ENCODE measurements at regions not wholly inside any gene's neighbourhood (a gene's known extent, or its start where the extent isn't known, plus 50 kb on each side); places are given as distances from the start of the nearest gene placed in this dataset.
A peak's percentile ranks its signal among the peaks of the same experiment; 100 is the strongest.
"Not testable (repeated sequence)": the region's sequence is repeated elsewhere in the genome, so short reads cannot be mapped to it uniquely, and the experiment has no call there.

GRCh38 chr6:130644175-130644574, 183.0 kb upstream of the SMLR1 start:
- Histone ChIP-seq H3K9me3 (ENCODE audit: low read depth) (no peaks in the 10 kb centered on the region), H3K4me2 (no peak overlapping the region), H2AFZ (no peak overlapping the region), H3K79me2 (no peaks in the 10 kb centered on the region), H3K27me3 (no peaks in the 10 kb centered on the region), H3K27ac (no peak overlapping the region), H3K4me3 (no peak overlapping the region), H3K36me3 (replicated peaks; ENCODE audit: insufficient read depth, low read depth) (no peaks in the 10 kb centered on the region), H4K20me1 (ENCODE audit: insufficient read depth, poor library complexity, severe bottlenecking) (no peaks in the 10 kb centered on the region), H3K9me2 (replicated peaks; ENCODE audit: insufficient read depth) (no peaks in the 10 kb centered on the region), H3K4me1 (ENCODE audit: insufficient read depth) (no peaks in the 10 kb centered on the region)
- WGBS (ENCODE audit: low lambda C conversion rate, missing lambda C conversion rate), result 94% methylated on average over 2 of the region's 2 CpGs
- DNase-seq (ENCODE audit: low spot score), result no peak
- TF ChIP-seq EZH2 (IDR thresholded peaks at IDR 0.05; ENCODE audit: borderline replicate concordance), result no peak
- TF ChIP-seq CTCF (IDR thresholded peaks at IDR 0.05; ENCODE audit: poor library complexity), result no peak
- no peak for TF ChIP-seq EZH2phosphoT487 (IDR thresholded peaks at IDR 0.05; ENCODE audit: low read depth, severe bottlenecking, unreplicated experiment)

- not testable (repeated sequence) for DNase-seq (ENCODE audit: low spot score); H3K9me3 ChIP-seq (ENCODE audit: low read depth); H3K9me2 ChIP-seq (replicated peaks; ENCODE audit: insufficient read depth); H3K27me3 ChIP-seq; H3K27ac ChIP-seq; H2AFZ ChIP-seq; H3K36me3 ChIP-seq (replicated peaks; ENCODE audit: insufficient read depth, low read depth); H3K4me2 ChIP-seq; H3K4me1 ChIP-seq (ENCODE audit: insufficient read depth); H3K79me2 ChIP-seq; H4K20me1 ChIP-seq (ENCODE audit: insufficient read depth, poor library complexity, severe bottlenecking); H3K4me3 ChIP-seq
- WGBS (ENCODE audit: low lambda C conversion rate, missing lambda C conversion rate), result 90% methylated on average over 3 of the region's 3 CpGs
Observed at GRCh38 chr6:130644769-130645168, 182.4 kb upstream of the SMLR1 start.

GRCh38 chr6:130647246-130647645, 180.0 kb upstream of the SMLR1 start:
- Histone ChIP-seq H3K4me2 (no peak overlapping the region), H3K27me3 (no peaks in the 10 kb centered on the region), H3K9me3 (ENCODE audit: low read depth) (no peaks in the 10 kb centered on the region), H4K20me1 (ENCODE audit: insufficient read depth, poor library complexity, severe bottlenecking) (no peaks in the 10 kb centered on the region), H3K9me2 (replicated peaks; ENCODE audit: insufficient read depth) (no peaks in the 10 kb centered on the region), H2AFZ (peak overlapping the region; percentile 18), H3K27ac (no peak overlapping the region), H3K36me3 (replicated peaks; ENCODE audit: insufficient read depth, low read depth) (no peaks in the 10 kb centered on the region), H3K4me3 (no peak overlapping the region), H3K4me1 (ENCODE audit: insufficient read depth) (no peaks in the 10 kb centered on the region), H3K79me2 (no peaks in the 10 kb centered on the region)
- no peak for DNase-seq (ENCODE audit: low spot score)
- TF ChIP-seq EZH2 (IDR thresholded peaks at IDR 0.05; ENCODE audit: borderline replicate concordance), result no peak
- TF ChIP-seq EZH2phosphoT487 (IDR thresholded peaks at IDR 0.05; ENCODE audit: low read depth, severe bottlenecking, unreplicated experiment), result no peak
- TF ChIP-seq CTCF (IDR thresholded peaks at IDR 0.05; ENCODE audit: poor library complexity), result no peak

- H3K79me2 ChIP-seq, result no peaks in the 10 kb centered on the region
- H3K9me3 ChIP-seq (ENCODE audit: low read depth), result no peaks in the 10 kb centered on the region
- no peak for TF ChIP-seq EZH2 (IDR thresholded peaks at IDR 0.05; ENCODE audit: borderline replicate concordance)
- TF ChIP-seq EZH2phosphoT487 (IDR thresholded peaks at IDR 0.05; ENCODE audit: low read depth, severe bottlenecking, unreplicated experiment), result no peak
- no peaks in the 10 kb centered on the region for H3K27me3 ChIP-seq
- DNase-seq (ENCODE audit: low spot score), result no peak
- no peak overlapping the region for H3K4me2 ChIP-seq
- H4K20me1 ChIP-seq (ENCODE audit: insufficient read depth, poor library complexity, severe bottlenecking), result no peaks in the 10 kb centered on the region
- no peak overlapping the region for H2AFZ ChIP-seq
- H3K27ac ChIP-seq, result no peak overlapping the region
- H3K9me2 ChIP-seq (replicated peaks; ENCODE audit: insufficient read depth), result no peaks in the 10 kb centered on the region
- 56% methylated on average over 1 of the region's 1 CpG for WGBS (ENCODE audit: low lambda C conversion rate, missing lambda C conversion rate)
- no peaks in the 10 kb centered on the region for H3K4me1 ChIP-seq (ENCODE audit: insufficient read depth)
- H3K36me3 ChIP-seq (replicated peaks; ENCODE audit: insufficient read depth, low read depth), result no peaks in the 10 kb centered on the region
- H3K4me3 ChIP-seq, result no peak overlapping the region
Observed at GRCh38 chr6:130655586-130655985, 171.6 kb upstream of the SMLR1 start.

GRCh38 chr6:130661077-130661476, 166.1 kb upstream of the SMLR1 start:
- no peak overlapping the region for H3K4me3 ChIP-seq
- no peak overlapping the region for H3K4me2 ChIP-seq
- H4K20me1 ChIP-seq (ENCODE audit: insufficient read depth, poor library complexity, severe bottlenecking), result no peaks in the 10 kb centered on the region
- H3K36me3 ChIP-seq (replicated peaks; ENCODE audit: insufficient read depth, low read depth), result no peaks in the 10 kb centered on the region
- TF ChIP-seq EZH2 (IDR thresholded peaks at IDR 0.05; ENCODE audit: borderline replicate concordance), result no peak
- no peak for TF ChIP-seq EZH2phosphoT487 (IDR thresholded peaks at IDR 0.05; ENCODE audit: low read depth, severe bottlenecking, unreplicated experiment)
- TF ChIP-seq CTCF (IDR thresholded peaks at IDR 0.05; ENCODE audit: poor library complexity), result no peak
- no peaks in the 10 kb centered on the region for H3K9me3 ChIP-seq (ENCODE audit: low read depth)
- no peaks in the 10 kb centered on the region for H3K79me2 ChIP-seq
- whole genome bisulfite sequencing (ENCODE audit: low lambda C conversion rate, missing lambda C conversion rate), result 80% methylated on average over 4 of the region's 4 CpGs
- H3K27ac ChIP-seq, result no peak overlapping the region
- no peaks in the 10 kb centered on the region for H3K4me1 ChIP-seq (ENCODE audit: insufficient read depth)
- H3K27me3 ChIP-seq, result no peaks in the 10 kb centered on the region
- H3K9me2 ChIP-seq (replicated peaks; ENCODE audit: insufficient read depth), result no peaks in the 10 kb centered on the region
- no peak overlapping the region for H2AFZ ChIP-seq
- DNase-seq (ENCODE audit: low spot score), result no peak
